Stomach (tissue), 4 donors: ENCODE measurements at regions not wholly inside any gene's neighbourhood (a gene's known extent, or its start where the extent isn't known, plus 50 kb on each side); places are given as distances from the start of the nearest gene placed in this dataset.

Experiments
- EP300 ChIP-seq: sonication (generic); formaldehyde crosslinking; IDR thresholded peaks from one replicate; pipeline ENCODE4 v1.6.1; 2017; ENCODE audit warnings: antibody characterized with exemption
- TF ChIP-seq, protein P1 (sequence below), 7 experiments: fragments of 450-650 bp in 4 of 7; fragments of 200-600 bp in 3 of 7; sonication (generic) in 3 of 7; IDR thresholded peaks; one replicate each; pipeline ENCODE4 v1.5.1; 2016 to 2019; ENCODE audit warnings: antibody characterized with exemption in 7 of 7, control low read depth in 2 of 7, mild to moderate bottlenecking in 1 of 7

DNA sequence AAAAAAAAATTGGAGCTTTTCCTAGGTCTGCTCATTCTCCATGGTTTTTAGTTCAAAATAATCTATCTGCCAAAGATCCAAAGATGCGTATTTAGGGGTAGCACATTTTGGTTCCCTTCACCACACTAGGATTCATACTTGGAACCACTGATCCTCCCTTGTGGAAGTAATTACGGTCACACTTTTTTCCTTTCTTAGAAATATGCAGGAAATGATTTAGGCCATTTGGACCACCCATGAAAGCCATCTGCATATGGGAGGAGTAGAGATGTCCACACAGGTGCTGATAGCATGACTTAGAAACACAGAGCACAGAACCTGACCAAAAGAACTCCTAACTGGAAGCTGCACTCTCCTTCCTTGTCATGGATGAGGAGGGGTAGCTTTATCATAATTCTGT lies 105.9 kb upstream of the RAI14 start:
- TF ChIP-seq, protein P1, sequence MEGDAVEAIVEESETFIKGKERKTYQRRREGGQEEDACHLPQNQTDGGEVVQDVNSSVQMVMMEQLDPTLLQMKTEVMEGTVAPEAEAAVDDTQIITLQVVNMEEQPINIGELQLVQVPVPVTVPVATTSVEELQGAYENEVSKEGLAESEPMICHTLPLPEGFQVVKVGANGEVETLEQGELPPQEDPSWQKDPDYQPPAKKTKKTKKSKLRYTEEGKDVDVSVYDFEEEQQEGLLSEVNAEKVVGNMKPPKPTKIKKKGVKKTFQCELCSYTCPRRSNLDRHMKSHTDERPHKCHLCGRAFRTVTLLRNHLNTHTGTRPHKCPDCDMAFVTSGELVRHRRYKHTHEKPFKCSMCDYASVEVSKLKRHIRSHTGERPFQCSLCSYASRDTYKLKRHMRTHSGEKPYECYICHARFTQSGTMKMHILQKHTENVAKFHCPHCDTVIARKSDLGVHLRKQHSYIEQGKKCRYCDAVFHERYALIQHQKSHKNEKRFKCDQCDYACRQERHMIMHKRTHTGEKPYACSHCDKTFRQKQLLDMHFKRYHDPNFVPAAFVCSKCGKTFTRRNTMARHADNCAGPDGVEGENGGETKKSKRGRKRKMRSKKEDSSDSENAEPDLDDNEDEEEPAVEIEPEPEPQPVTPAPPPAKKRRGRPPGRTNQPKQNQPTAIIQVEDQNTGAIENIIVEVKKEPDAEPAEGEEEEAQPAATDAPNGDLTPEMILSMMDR (IDR thresholded peaks at IDR 0.05) = no peak
- TF ChIP-seq EP300 = no peak
